H9 (cell line): ENCODE measurements at regions not wholly inside any gene's neighbourhood (a gene's known extent, or its start where the extent isn't known, plus 50 kb on each side); places are given as distances from the start of the nearest gene placed in this dataset.

Source experiments
- DNase-seq: peaks from one replicate; pipeline ENCODE4 v3.0.0-alpha.2; 2017
- H2AFZ ChIP-seq: one replicate; pipeline ENCODE4 v1.6.1; 2013; ENCODE audit warnings: mild to moderate bottlenecking, low read length, control low read depth, moderate library complexity
- H2AK5ac ChIP-seq: 2 replicates; pipeline ENCODE4 v1.6.1; 2013; ENCODE audit warnings: low read length, control low read depth, mixed read lengths; ENCODE audit not compliant: insufficient read length
- H2BK120ac ChIP-seq: one replicate; pipeline ENCODE4 v1.6.1; 2013; ENCODE audit warnings: low read depth, mild to moderate bottlenecking, low read length, control low read depth, inconsistent platforms; ENCODE audit not compliant: poor library complexity, severe bottlenecking
- H2BK12ac ChIP-seq: 2 replicates; pipeline ENCODE4 v1.6.1; 2013; ENCODE audit warnings: low read length, control low read depth, mixed read lengths, low read depth; ENCODE audit not compliant: insufficient read length
- H2BK15ac ChIP-seq: 2 replicates; pipeline ENCODE4 v1.6.1; 2013; ENCODE audit warnings: low read depth, low read length, control low read depth
- H2BK20ac ChIP-seq: one replicate; pipeline ENCODE4 v1.6.1; 2013; ENCODE audit warnings: low read depth, mild to moderate bottlenecking, low read length, control low read depth, inconsistent platforms; ENCODE audit not compliant: poor library complexity, severe bottlenecking
- H2BK5ac ChIP-seq: 2 replicates; pipeline ENCODE4 v1.6.1; 2013; ENCODE audit warnings: low read length, control low read depth, mixed read lengths; ENCODE audit not compliant: insufficient read length
- H3K14ac ChIP-seq: 2 replicates; pipeline ENCODE4 v1.6.1; 2013; ENCODE audit warnings: low read length, control low read depth; ENCODE audit not compliant: insufficient read depth
- H3K18ac ChIP-seq: 2 replicates; pipeline ENCODE4 v1.6.1; 2013; ENCODE audit warnings: low read depth, mild to moderate bottlenecking, mixed read lengths, low read length, control low read depth; ENCODE audit not compliant: insufficient read length
- H3K23ac ChIP-seq: 2 replicates; pipeline ENCODE4 v1.6.1; 2013; ENCODE audit warnings: low read length, control low read depth, mixed read lengths, low read depth; ENCODE audit not compliant: insufficient read length
- H3K23me2 ChIP-seq: 2 replicates; pipeline ENCODE4 v1.6.1; 2013; ENCODE audit warnings: low read depth, mild to moderate bottlenecking, mixed read lengths, low read length, control low read depth; ENCODE audit not compliant: insufficient read length, poor library complexity, severe bottlenecking
- H3K27ac ChIP-seq: 2 replicates; pipeline ENCODE4 v1.5.1; 2013; ENCODE audit warnings: low read length, control low read depth, mixed read lengths, low read depth; ENCODE audit not compliant: insufficient read length
- H3K27me3 ChIP-seq: 2 replicates; pipeline ENCODE4 v1.6.1; 2013; ENCODE audit warnings: low read length, control low read depth, inconsistent platforms; ENCODE audit not compliant: insufficient read depth
- H3K4ac ChIP-seq: 2 replicates; pipeline ENCODE4 v1.6.1; 2013; ENCODE audit warnings: low read depth, mild to moderate bottlenecking, control low read depth, inconsistent platforms, low read length, moderate library complexity
- H3K4me1 ChIP-seq: 2 replicates; pipeline ENCODE4 v1.6.1; 2013; ENCODE audit warnings: low read length, control low read depth, inconsistent platforms; ENCODE audit not compliant: insufficient read depth
- H3K4me2 ChIP-seq: 2 replicates; pipeline ENCODE4 v1.6.1; 2013; ENCODE audit warnings: low read length, control low read depth, mixed read lengths; ENCODE audit not compliant: insufficient read length, insufficient read depth
- H3K56ac ChIP-seq: 2 replicates; pipeline ENCODE4 v1.6.1; 2013; ENCODE audit warnings: low read depth, mild to moderate bottlenecking, mixed read lengths, low read length, control low read depth; ENCODE audit not compliant: insufficient read length
- H3K79me1 ChIP-seq: 2 replicates; pipeline ENCODE4 v1.6.1; 2013; ENCODE audit warnings: low read depth, mild to moderate bottlenecking, moderate library complexity, low read length, control low read depth, inconsistent platforms; ENCODE audit not compliant: insufficient read depth, poor library complexity, severe bottlenecking
- H3K79me2 ChIP-seq: 2 replicates; pipeline ENCODE4 v1.6.1; 2013; ENCODE audit warnings: low read length, control low read depth, inconsistent platforms; ENCODE audit not compliant: insufficient read depth
- H3K9ac ChIP-seq: 2 replicates; pipeline ENCODE4 v1.6.1; 2013; ENCODE audit warnings: low read length, control low read depth, mixed read lengths; ENCODE audit not compliant: insufficient read length; ENCODE audit errors: extremely low read depth
- H3K9me3 ChIP-seq: one replicate; pipeline ENCODE4 v1.6.1; 2013; ENCODE audit warnings: low read depth, low read length, inconsistent platforms; ENCODE audit not compliant: control insufficient read depth
- H3T11ph ChIP-seq: one replicate; pipeline ENCODE4 v1.6.1; 2013; ENCODE audit warnings: mild to moderate bottlenecking, low read length, control low read depth, inconsistent platforms
- H4K20me1 ChIP-seq: one replicate; pipeline ENCODE4 v1.6.1; 2013; ENCODE audit not compliant: control insufficient read depth, insufficient read length, insufficient read depth
- H4K5ac ChIP-seq: 2 replicates; pipeline ENCODE4 v1.6.1; 2013; ENCODE audit warnings: low read depth, mild to moderate bottlenecking, mixed read lengths, low read length, control low read depth; ENCODE audit not compliant: insufficient read length
- H4K8ac ChIP-seq: replicated peaks from 2 replicates; pipeline ENCODE4 v1.6.1; 2013; ENCODE audit warnings: low read length, control low read depth, mixed read lengths, low read depth; ENCODE audit not compliant: insufficient read length
- H4K91ac ChIP-seq: 2 replicates; pipeline ENCODE4 v1.6.1; 2013; ENCODE audit warnings: low read depth, mild to moderate bottlenecking, moderate library complexity, mixed read lengths, low read length, control low read depth; ENCODE audit not compliant: insufficient read length
- H3K27ac Mint-ChIP-seq, 3 experiments: 2 replicates in 2 of 3; 3 replicates in 1 of 3; pipeline ENCODE4 v1.8.0; 2020 to 2021; ENCODE audit warnings: mixed read lengths in 3 of 3, mild to moderate bottlenecking in 1 of 3, moderate library complexity in 1 of 3
- H3K27me3 Mint-ChIP-seq: 2 replicates; pipeline ENCODE4 v1.8.0; 2021; ENCODE audit warnings: low read depth, mild to moderate bottlenecking, moderate library complexity, mixed read lengths
- H3K36me3 Mint-ChIP-seq, 3 experiments: 2 replicates in 2 of 3; 3 replicates in 1 of 3; pipeline ENCODE4 v1.8.0; 2020 to 2021; ENCODE audit warnings: low read depth in 3 of 3, mixed read lengths in 3 of 3; ENCODE audit not compliant: insufficient read depth in 1 of 3
- H3K4me1 Mint-ChIP-seq, 2 experiments: 2 replicates each; pipeline ENCODE4 v1.8.0; 2020; ENCODE audit warnings: mixed read lengths in 2 of 2
- H3K4me3 Mint-ChIP-seq, 2 experiments: 2 replicates in 1 of 2; 3 replicates in 1 of 2; pipeline ENCODE4 v1.8.0; 2020 to 2021; ENCODE audit warnings: mild to moderate bottlenecking in 2 of 2, mixed read lengths in 2 of 2, moderate library complexity in 1 of 2
- H3K9me3 Mint-ChIP-seq, 2 experiments: 2 replicates in 1 of 2; 3 replicates in 1 of 2; pipeline ENCODE4 v1.8.0; 2020; ENCODE audit warnings: mild to moderate bottlenecking in 2 of 2, mixed read lengths in 2 of 2, moderate library complexity in 1 of 2
- WGBS: extraction: QIAGEN DNeasy Blood & Tissue Kit; methylation state at CpG from one replicate; pipeline ENCODE4 v1.1.7; 2013; ENCODE audit warnings: missing lambda C conversion rate, low lambda C conversion rate, mixed read lengths; ENCODE audit not compliant: insufficient read length; ENCODE audit errors: extremely low coverage; 5-methylcytosine and 5-hydroxymethylcytosine counted together
- TF ChIP-seq, protein P1 (sequence below): fragments of 200-600 bp; sonication (generic); conservative IDR thresholded peaks from 3 replicates; pipeline ENCODE4 v1.8.0; 2021; ENCODE audit warnings: antibody characterized with exemption, mild to moderate bottlenecking

DNA sequence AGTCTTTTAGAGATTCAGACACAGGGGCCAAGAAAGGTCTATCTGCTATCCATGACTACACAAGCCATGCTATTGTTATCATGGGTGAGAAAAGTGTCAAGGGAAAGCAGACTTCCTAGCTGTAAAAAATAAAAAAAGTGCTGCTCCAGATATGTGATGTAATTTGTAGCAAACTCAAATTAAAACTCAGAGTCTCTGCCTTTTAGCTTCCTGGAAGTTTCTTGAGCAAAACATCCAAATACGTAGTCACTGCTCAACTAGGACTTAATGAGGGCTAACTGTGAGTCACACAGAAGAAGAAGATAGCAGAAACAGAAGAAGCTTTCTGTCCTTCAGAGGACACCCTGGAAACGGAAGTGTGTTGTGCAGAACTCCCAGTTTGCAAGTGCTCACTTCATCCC lies 393.4 kb upstream of the NR2F2 start:
- no peak overlapping the region for H3K23ac ChIP-seq
- H3K4me2 ChIP-seq, result no peak overlapping the region
- no peaks in the 10 kb centered on the region for H4K20me1 ChIP-seq
- TF ChIP-seq, protein P1, sequence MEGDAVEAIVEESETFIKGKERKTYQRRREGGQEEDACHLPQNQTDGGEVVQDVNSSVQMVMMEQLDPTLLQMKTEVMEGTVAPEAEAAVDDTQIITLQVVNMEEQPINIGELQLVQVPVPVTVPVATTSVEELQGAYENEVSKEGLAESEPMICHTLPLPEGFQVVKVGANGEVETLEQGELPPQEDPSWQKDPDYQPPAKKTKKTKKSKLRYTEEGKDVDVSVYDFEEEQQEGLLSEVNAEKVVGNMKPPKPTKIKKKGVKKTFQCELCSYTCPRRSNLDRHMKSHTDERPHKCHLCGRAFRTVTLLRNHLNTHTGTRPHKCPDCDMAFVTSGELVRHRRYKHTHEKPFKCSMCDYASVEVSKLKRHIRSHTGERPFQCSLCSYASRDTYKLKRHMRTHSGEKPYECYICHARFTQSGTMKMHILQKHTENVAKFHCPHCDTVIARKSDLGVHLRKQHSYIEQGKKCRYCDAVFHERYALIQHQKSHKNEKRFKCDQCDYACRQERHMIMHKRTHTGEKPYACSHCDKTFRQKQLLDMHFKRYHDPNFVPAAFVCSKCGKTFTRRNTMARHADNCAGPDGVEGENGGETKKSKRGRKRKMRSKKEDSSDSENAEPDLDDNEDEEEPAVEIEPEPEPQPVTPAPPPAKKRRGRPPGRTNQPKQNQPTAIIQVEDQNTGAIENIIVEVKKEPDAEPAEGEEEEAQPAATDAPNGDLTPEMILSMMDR, result no peak
- Mint-ChIP-seq H3K27ac (no peak overlapping the region), H3K27me3 (peaks cover 6% of the 10 kb centered on the region; the same call in 1 of the 2 replicates), H3K4me1 (peaks cover 8 to 10% of the 10 kb centered on the region in 2 experiments; a peak in 2 of 4 replicates), H3K4me3 (no peak overlapping the region), H3K9me3 (no peaks in the 10 kb centered on the region; a peak in 2 of 5 replicates), H3K36me3 (peaks cover 0 to 3% (median 0%) of the 10 kb centered on the region in 3 experiments; a peak in 1 of 7 replicates)
- H3K9ac ChIP-seq, result no peak overlapping the region
- H4K8ac ChIP-seq, result no peak overlapping the region
- DNase-seq, result no peak
- H3K56ac ChIP-seq, result no peak overlapping the region
- H2AK5ac ChIP-seq, result no peak overlapping the region
- no peak overlapping the region for H2BK120ac ChIP-seq
- no peak overlapping the region for H3K14ac ChIP-seq
- H3K4me1 ChIP-seq, result no peaks in the 10 kb centered on the region
- no CpG with 5 or more reads among the region's 2 CpGs for WGBS
- H2BK5ac ChIP-seq, result no peak overlapping the region
- no peaks in the 10 kb centered on the region for H3K79me1 ChIP-seq
- no peak overlapping the region for H3K27ac ChIP-seq
- no peak overlapping the region for H2BK12ac ChIP-seq
- no peak overlapping the region for H4K91ac ChIP-seq
- H2BK15ac ChIP-seq, result no peak overlapping the region
- H3K4ac ChIP-seq, result no peak overlapping the region
- H3K23me2 ChIP-seq, result no peaks in the 10 kb centered on the region
- no peak overlapping the region for H2BK20ac ChIP-seq
- no peak overlapping the region for H2AFZ ChIP-seq
- no peak overlapping the region for H4K5ac ChIP-seq
- H3K9me3 ChIP-seq, result no peaks in the 10 kb centered on the region
- no peaks in the 10 kb centered on the region for H3K79me2 ChIP-seq
- H3K18ac ChIP-seq, result no peak overlapping the region
- H3T11ph ChIP-seq, result no peak overlapping the region
- no peaks in the 10 kb centered on the region for H3K27me3 ChIP-seq
